ENCODE measurements at regions not wholly inside any gene's neighbourhood (a gene's known extent, or its start where the extent isn't known, plus 50 kb on each side); places are given as distances from the start of the nearest gene placed in this dataset.

- DNase-seq (ENCODE audit: low spot score) = no peak
- Histone ChIP-seq H3K27ac (no peak overlapping the region), H3K4me3 (no peak overlapping the region)
- TF ChIP-seq CTCF (IDR thresholded peaks at IDR 0.05) = no peak
Measured at GRCh38 chr1:83813576-83813975, 185.4 kb downstream of the TTLL7 start.

- Histone ChIP-seq H3K4me3 (no peak overlapping the region), H3K27ac (no peak overlapping the region)
- no peak for TF ChIP-seq CTCF (IDR thresholded peaks at IDR 0.05)
- DNase-seq (ENCODE audit: low spot score) = no peak
Measured at GRCh38 chr1:83810144-83810543, 188.8 kb downstream of the TTLL7 start.

GRCh38 chr1:83808536-83808935 lies 190.4 kb downstream of the TTLL7 start:
- H3K4me3 ChIP-seq = no peak overlapping the region
- H3K27ac ChIP-seq = no peak overlapping the region
- DNase-seq (ENCODE audit: low spot score) = no peak
- TF ChIP-seq CTCF (IDR thresholded peaks at IDR 0.05) = no peak

GRCh38 chr1:83807821-83808220 lies 191.1 kb downstream of the TTLL7 start:
- TF ChIP-seq CTCF (IDR thresholded peaks at IDR 0.05) = no peak
- no peak for DNase-seq (ENCODE audit: low spot score)
- Histone ChIP-seq H3K4me3 (no peak overlapping the region), H3K27ac (no peak overlapping the region)

- DNase-seq (ENCODE audit: low spot score) = no peak
- no peak overlapping the region for H3K4me3 ChIP-seq
- no peak overlapping the region for H3K27ac ChIP-seq
- no peak for TF ChIP-seq CTCF (IDR thresholded peaks at IDR 0.05)
Measured at GRCh38 chr1:83807231-83807630, 191.7 kb downstream of the TTLL7 start.

- DNase-seq (ENCODE audit: low spot score) = no peak
- Histone ChIP-seq H3K4me3 (no peak overlapping the region), H3K27ac (no peak overlapping the region)
- no peak for TF ChIP-seq CTCF (IDR thresholded peaks at IDR 0.05)
Measured at GRCh38 chr1:83805921-83806320, 193.0 kb downstream of the TTLL7 start.

- no peak for DNase-seq (ENCODE audit: low spot score)
- Histone ChIP-seq H3K27ac (no peak overlapping the region), H3K4me3 (no peak overlapping the region)
- TF ChIP-seq CTCF (IDR thresholded peaks at IDR 0.05) = no peak
Measured at GRCh38 chr1:83802460-83803152, 196.3 kb downstream of the TTLL7 start.

All from coronary artery (tissue), 2 donors.